ENCODE measurements at regions not wholly inside any gene's neighbourhood (a gene's known extent, or its start where the extent isn't known, plus 50 kb on each side); places are given as distances from the start of the nearest gene placed in this dataset.

GRCh38 chr5:8517456-8517855 lies 648.5 kb downstream of the MTRR start:
- in situ Hi-C loops (cut with MboI; ENCODE audit: low pct_ligation_motif_present in 1 of 4, low pct_unique_long_range_greater_than_20kb in 1 of 4, low sequenced_read_pairs in 3 of 4) (no loop called here), intact Hi-C loops (cut with DNase I; ENCODE audit: low total_unique reads) (no loop called here)
- Histone ChIP-seq H3K27me3 (no peaks in the 10 kb centered on the region), H3K4me3 (no peak overlapping the region), H3K27ac (no peak overlapping the region), H3K36me3 (no peaks in the 10 kb centered on the region), H3K4me1 (no peaks in the 10 kb centered on the region), H3K9me3 (no peaks in the 10 kb centered on the region)
- no peak for DNase-seq
- TF ChIP-seq POLR2A (IDR thresholded peaks at IDR 0.05) (no peak), EP300 (IDR thresholded peaks at IDR 0.05; ENCODE audit: low read depth) (no peak), CTCF (IDR thresholded peaks at IDR 0.05) (no peak), POLR2AphosphoS5 (IDR thresholded peaks at IDR 0.05) (no peak)
- 71% methylated on average over 6 of the region's 6 CpGs; no CpG with 5 or more reads in 1 of the 2 donors for WGBS, 2 donors (ENCODE audit: low coverage in 1 of 2)

- no peaks in the 10 kb centered on the region for H3K4me1 ChIP-seq
- H3K9me3 ChIP-seq = no peaks in the 10 kb centered on the region
- DNase-seq = no peak
- WGBS, 2 donors (ENCODE audit: low coverage in 1 of 2) = 58 to 81% methylated on average over 2 to 3 of the region's 3 CpGs
- in situ Hi-C loops (cut with MboI; ENCODE audit: low pct_ligation_motif_present in 1 of 4, low pct_unique_long_range_greater_than_20kb in 1 of 4, low sequenced_read_pairs in 3 of 4) = no loop called here
- no peak overlapping the region for H3K27ac ChIP-seq
- H3K27me3 ChIP-seq = no peaks in the 10 kb centered on the region
- H3K4me3 ChIP-seq = no peak overlapping the region
- TF ChIP-seq EP300 (IDR thresholded peaks at IDR 0.05; ENCODE audit: low read depth) (no peak), CTCF (IDR thresholded peaks at IDR 0.05) (no peak), POLR2A (IDR thresholded peaks at IDR 0.05) (no peak), POLR2AphosphoS5 (IDR thresholded peaks at IDR 0.05) (no peak)
- no peaks in the 10 kb centered on the region for H3K36me3 ChIP-seq
- intact Hi-C loops (cut with DNase I; ENCODE audit: low total_unique reads) = no loop called here
These were observed 652.0 kb downstream of the MTRR start for GRCh38 chr5:8520917-8521316.

GRCh38 chr5:8521991-8522390 lies 653.0 kb downstream of the MTRR start:
- in situ Hi-C loops (cut with MboI; ENCODE audit: low pct_ligation_motif_present in 1 of 4, low pct_unique_long_range_greater_than_20kb in 1 of 4, low sequenced_read_pairs in 3 of 4) = no loop called here
- intact Hi-C loops (cut with DNase I; ENCODE audit: low total_unique reads) = no loop called here
- no peak overlapping the region for H3K27ac ChIP-seq
- H3K27me3 ChIP-seq = no peaks in the 10 kb centered on the region
- H3K9me3 ChIP-seq = no peaks in the 10 kb centered on the region
- H3K4me1 ChIP-seq = no peaks in the 10 kb centered on the region
- H3K4me3 ChIP-seq = no peak overlapping the region
- 85 to 93% methylated on average over 5 to 8 of the region's 8 CpGs for WGBS, 2 donors (ENCODE audit: low coverage in 1 of 2)
- no peak for DNase-seq
- TF ChIP-seq EP300 (IDR thresholded peaks at IDR 0.05; ENCODE audit: low read depth) (no peak), POLR2AphosphoS5 (IDR thresholded peaks at IDR 0.05) (no peak), POLR2A (IDR thresholded peaks at IDR 0.05) (no peak), CTCF (IDR thresholded peaks at IDR 0.05) (no peak)
- H3K36me3 ChIP-seq = no peaks in the 10 kb centered on the region

GRCh38 chr5:8522646-8523045 lies 653.7 kb downstream of the MTRR start:
- in situ Hi-C loops (cut with MboI; ENCODE audit: low pct_ligation_motif_present in 1 of 4, low pct_unique_long_range_greater_than_20kb in 1 of 4, low sequenced_read_pairs in 3 of 4) = no loop called here
- no peak for DNase-seq
- Histone ChIP-seq H3K36me3 (no peaks in the 10 kb centered on the region), H3K4me1 (no peaks in the 10 kb centered on the region), H3K4me3 (no peak overlapping the region), H3K27me3 (no peaks in the 10 kb centered on the region), H3K9me3 (no peaks in the 10 kb centered on the region), H3K27ac (no peak overlapping the region)
- 21 to 69% methylated on average over 3 of the region's 3 CpGs for WGBS, 2 donors (ENCODE audit: low coverage in 1 of 2)
- intact Hi-C loops (cut with DNase I; ENCODE audit: low total_unique reads) = no loop called here
- TF ChIP-seq POLR2A (IDR thresholded peaks at IDR 0.05) (no peak), POLR2AphosphoS5 (IDR thresholded peaks at IDR 0.05) (no peak), CTCF (IDR thresholded peaks at IDR 0.05) (no peak)

Measured in transverse colon (tissue), 4 donors.